Neuron (in vitro differentiated cells): ENCODE measurements at regions not wholly inside any gene's neighbourhood (a gene's known extent, or its start where the extent isn't known, plus 50 kb on each side); places are given as distances from the start of the nearest gene placed in this dataset.

ENCODE experiments used
- H2AFZ ChIP-seq: one replicate; pipeline ENCODE4 v1.6.1; 2013; ENCODE audit warnings: low read depth, mild to moderate bottlenecking, inconsistent platforms, low read length, moderate library complexity
- H3K27me3 ChIP-seq: one replicate; pipeline ENCODE4 v1.6.1; 2013; ENCODE audit warnings: low read length; ENCODE audit not compliant: insufficient read depth
- H3K36me3 ChIP-seq: one replicate; pipeline ENCODE4 v1.6.1; 2013; ENCODE audit warnings: low read length; ENCODE audit not compliant: insufficient read depth
- H3K4me1 ChIP-seq: one replicate; pipeline ENCODE4 v1.6.1; 2013; ENCODE audit warnings: low read length; ENCODE audit not compliant: insufficient read depth
- H3K4me3 ChIP-seq: 2 replicates; pipeline ENCODE4 v1.5.1; 2013; ENCODE audit warnings: mild to moderate bottlenecking, low read length, moderate library complexity
- H3K9me3 ChIP-seq: one replicate; pipeline ENCODE4 v1.6.1; 2013; ENCODE audit warnings: low read length

GRCh38 chr2:138931284-138932256, 151.4 kb upstream of the NXPH2 start:
- Histone ChIP-seq H3K4me3 (no peak overlapping the region), H3K4me1 (peaks cover 4% of the 10 kb centered on the region), H3K27me3 (no peaks in the 10 kb centered on the region), H3K9me3 (no peaks in the 10 kb centered on the region), H3K36me3 (no peaks in the 10 kb centered on the region), H2AFZ (no peak overlapping the region)

- H3K4me1 ChIP-seq = peaks cover 4% of the 10 kb centered on the region
- no peak overlapping the region for H3K4me3 ChIP-seq
- no peaks in the 10 kb centered on the region for H3K27me3 ChIP-seq
- no peaks in the 10 kb centered on the region for H3K9me3 ChIP-seq
- no peak overlapping the region for H2AFZ ChIP-seq
- H3K36me3 ChIP-seq = no peaks in the 10 kb centered on the region
Measured at GRCh38 chr2:138930571-138930970, 150.4 kb upstream of the NXPH2 start.

- Histone ChIP-seq H2AFZ (no peak overlapping the region), H3K9me3 (no peaks in the 10 kb centered on the region), H3K4me1 (peaks cover 4% of the 10 kb centered on the region), H3K36me3 (no peaks in the 10 kb centered on the region), H3K27me3 (no peaks in the 10 kb centered on the region), H3K4me3 (no peak overlapping the region)
Measured at GRCh38 chr2:138928374-138929021, 148.3 kb upstream of the NXPH2 start.

GRCh38 chr2:138922973-138923563, 142.9 kb upstream of the NXPH2 start:
- H3K27me3 ChIP-seq = no peaks in the 10 kb centered on the region
- H3K36me3 ChIP-seq = no peaks in the 10 kb centered on the region
- H2AFZ ChIP-seq = no peak overlapping the region
- H3K4me1 ChIP-seq = peaks cover 4% of the 10 kb centered on the region
- no peak overlapping the region for H3K4me3 ChIP-seq
- H3K9me3 ChIP-seq = no peaks in the 10 kb centered on the region

GRCh38 chr2:138919120-138919747, 139.0 kb upstream of the NXPH2 start:
- no peak overlapping the region for H2AFZ ChIP-seq
- H3K27me3 ChIP-seq = no peaks in the 10 kb centered on the region
- no peaks in the 10 kb centered on the region for H3K36me3 ChIP-seq
- H3K4me1 ChIP-seq = peaks cover 4% of the 10 kb centered on the region
- no peak overlapping the region for H3K4me3 ChIP-seq
- no peaks in the 10 kb centered on the region for H3K9me3 ChIP-seq

GRCh38 chr2:138910427-138910826, 130.2 kb upstream of the NXPH2 start:
- H3K4me3 ChIP-seq = no peak overlapping the region
- no peaks in the 10 kb centered on the region for H3K27me3 ChIP-seq
- H3K9me3 ChIP-seq = no peaks in the 10 kb centered on the region
- no peaks in the 10 kb centered on the region for H3K4me1 ChIP-seq
- H3K36me3 ChIP-seq = no peaks in the 10 kb centered on the region
- no peak overlapping the region for H2AFZ ChIP-seq

GRCh38 chr2:138906549-138906948, 126.4 kb upstream of the NXPH2 start:
- H3K36me3 ChIP-seq = no peaks in the 10 kb centered on the region
- H3K9me3 ChIP-seq = no peaks in the 10 kb centered on the region
- no peak overlapping the region for H2AFZ ChIP-seq
- H3K27me3 ChIP-seq = no peaks in the 10 kb centered on the region
- no peak overlapping the region for H3K4me3 ChIP-seq
- no peaks in the 10 kb centered on the region for H3K4me1 ChIP-seq

- H3K4me3 ChIP-seq = no peak overlapping the region
- no peaks in the 10 kb centered on the region for H3K9me3 ChIP-seq
- no peak overlapping the region for H2AFZ ChIP-seq
- H3K27me3 ChIP-seq = no peaks in the 10 kb centered on the region
- H3K36me3 ChIP-seq = no peaks in the 10 kb centered on the region
- peaks cover 2% of the 10 kb centered on the region for H3K4me1 ChIP-seq
Measured at GRCh38 chr2:138902239-138902871, 122.2 kb upstream of the NXPH2 start.

- Histone ChIP-seq H3K27me3 (no peaks in the 10 kb centered on the region), H3K4me3 (no peak overlapping the region), H3K4me1 (peaks cover 2% of the 10 kb centered on the region), H3K36me3 (no peaks in the 10 kb centered on the region), H3K9me3 (peaks cover 2% of the 10 kb centered on the region), H2AFZ (no peak overlapping the region)
Measured at GRCh38 chr2:138901530-138901929, 121.3 kb upstream of the NXPH2 start.

GRCh38 chr2:138898855-138899254, 118.7 kb upstream of the NXPH2 start:
- no peaks in the 10 kb centered on the region for H3K36me3 ChIP-seq
- H3K4me3 ChIP-seq = no peak overlapping the region
- H3K4me1 ChIP-seq = peaks cover 2% of the 10 kb centered on the region
- no peaks in the 10 kb centered on the region for H3K27me3 ChIP-seq
- peaks cover 2% of the 10 kb centered on the region for H3K9me3 ChIP-seq
- no peak overlapping the region for H2AFZ ChIP-seq

GRCh38 chr2:138897274-138897673, 117.1 kb upstream of the NXPH2 start:
- peaks cover 2% of the 10 kb centered on the region for H3K4me1 ChIP-seq

GRCh38 chr2:138893746-138894145, 113.6 kb upstream of the NXPH2 start:
- no peak overlapping the region for H2AFZ ChIP-seq
- H3K36me3 ChIP-seq = no peaks in the 10 kb centered on the region
- H3K4me3 ChIP-seq = no peak overlapping the region
- H3K27me3 ChIP-seq = no peaks in the 10 kb centered on the region
- H3K4me1 ChIP-seq = peaks cover 2% of the 10 kb centered on the region
- peaks cover 2% of the 10 kb centered on the region for H3K9me3 ChIP-seq

More at GRCh38 chr2:138897274-138897673, 117.1 kb upstream of the NXPH2 start:
- no peaks in the 10 kb centered on the region for H3K27me3 ChIP-seq
- peaks cover 2% of the 10 kb centered on the region for H3K9me3 ChIP-seq
- H3K4me3 ChIP-seq = no peak overlapping the region
- peak overlapping the region; percentile 57 for H2AFZ ChIP-seq
- H3K36me3 ChIP-seq = no peaks in the 10 kb centered on the region
